Endothelial cell of umbilical vein (primary cell): ENCODE measurements at regions not wholly inside any gene's neighbourhood (a gene's known extent, or its start where the extent isn't known, plus 50 kb on each side); places are given as distances from the start of the nearest gene placed in this dataset.

ENCODE experiments used
- BruUV-seq: library from RNA; stranded (reverse); fragments of 400-500 nt; replicated peaks from 2 replicates; lab custom pipeline; 2021; lab: Mats Ljungman, UMichigan
- CTCF ChIA-PET: fragments of 300-600, 350-600 bp; sonication (Branson Sonifier 250); formaldehyde crosslinking; loops from one replicate; lab custom pipeline; 2021; ENCODE audit warnings: antibody characterized with exemption, inconsistent platforms; lab: Charles Lee
- POLR2A ChIA-PET: fragments of 300-600, 350-600 bp; sonication (Branson Sonifier 250); formaldehyde crosslinking; loops from one replicate; lab custom pipeline; 2021; ENCODE audit warnings: antibody characterized with exemption, inconsistent platforms; lab: Charles Lee
- DNase-seq: peaks from one replicate; pipeline ENCODE4 v3.0.0-alpha.2; 2011; ENCODE audit warnings: low read depth, low spot score
- FAIRE-seq: peaks from 2 replicates; lab custom pipeline; 2011; peaks lifted over from hg19 to GRCh38; lab: Jason Lieb, UNC
- H2AFZ ChIP-seq: 2 replicates; pipeline ENCODE4 v1.6.0; 2012; ENCODE audit warnings: low read depth, low read length, control low read depth, inconsistent platforms
- H3K27ac ChIP-seq: 2 replicates; pipeline ENCODE4 v1.5.1; 2011; ENCODE audit warnings: low read depth, mild to moderate bottlenecking, control low read depth, low read length, moderate library complexity; ENCODE audit not compliant: insufficient read depth
- H3K27me3 ChIP-seq, 2 experiments: 2 replicates each; pipeline versions ENCODE4 v1.6.0 to v1.6.1; 2011; ENCODE audit warnings: low read length in 2 of 2, mixed read lengths in 1 of 2; ENCODE audit not compliant: control insufficient read depth in 2 of 2, insufficient read depth in 2 of 2
- H3K36me3 ChIP-seq, 2 experiments: 2 replicates in 1 of 2; 3 replicates in 1 of 2; pipeline ENCODE4 v1.5.1; 2011; ENCODE audit warnings: low read length in 2 of 2, mild to moderate bottlenecking in 1 of 2, moderate library complexity in 1 of 2; ENCODE audit not compliant: control insufficient read depth in 2 of 2, insufficient read depth in 2 of 2; ENCODE audit errors: extremely low read depth in 1 of 2
- H3K4me1 ChIP-seq: 3 replicates; pipeline ENCODE4 v1.5.1; 2011; ENCODE audit warnings: mild to moderate bottlenecking, low read length; ENCODE audit not compliant: control insufficient read depth, insufficient read depth; ENCODE audit errors: extremely low read depth
- H3K4me2 ChIP-seq: 2 replicates; pipeline ENCODE4 v1.6.1; 2011; ENCODE audit warnings: low read length, control low read depth, mixed read lengths; ENCODE audit not compliant: insufficient read depth
- H3K4me3 ChIP-seq, 3 experiments: fragments of 200-600 bp in 1 of 3; sonication (generic), shearing (Covaris generic) in 1 of 3; replicated peaks in 1 of 3; 2 replicates each; pipeline ENCODE4 v1.5.1; 2011 to 2016; ENCODE audit warnings: control low read depth in 3 of 3, low read length in 3 of 3, mild to moderate bottlenecking in 2 of 3, inconsistent platforms in 1 of 3, low read depth in 1 of 3, moderate library complexity in 1 of 3; ENCODE audit not compliant: insufficient read depth in 1 of 3
- H3K79me2 ChIP-seq: 2 replicates; pipeline ENCODE4 v1.6.0; 2012; ENCODE audit warnings: low read length, inconsistent platforms; ENCODE audit not compliant: control insufficient read depth, insufficient read depth
- H3K9ac ChIP-seq: replicated peaks from 2 replicates; pipeline ENCODE3; 2011; ENCODE audit warnings: low read length, control low read depth; ENCODE audit not compliant: insufficient read depth; ENCODE audit errors: extremely low read depth
- H3K9me1 ChIP-seq: replicated peaks from 3 replicates; pipeline ENCODE4 v1.6.0; 2011; ENCODE audit warnings: mild to moderate bottlenecking, low read length; ENCODE audit not compliant: control insufficient read depth, insufficient read depth; ENCODE audit errors: extremely low read depth
- H3K9me3 ChIP-seq: replicated peaks from 2 replicates; pipeline ENCODE4 v1.5.1; 2012; ENCODE audit warnings: low read length, inconsistent platforms; ENCODE audit not compliant: control insufficient read depth, insufficient read depth
- H4K20me1 ChIP-seq: replicated peaks from 2 replicates; pipeline ENCODE3; 2011; ENCODE audit warnings: mild to moderate bottlenecking, low read length; ENCODE audit not compliant: control insufficient read depth, insufficient read depth; ENCODE audit errors: extremely low read depth
- EZH2 ChIP-seq: IDR thresholded peaks from 2 replicates; pipeline ENCODE4 v1.6.1; 2012; ENCODE audit warnings: borderline replicate concordance, low read depth, mild to moderate bottlenecking, moderate library complexity, low read length, inconsistent platforms; ENCODE audit not compliant: severe bottlenecking
- FOS ChIP-seq: IDR thresholded peaks from 2 replicates; pipeline ENCODE4 v1.6.1; 2011; ENCODE audit warnings: mild to moderate bottlenecking, low read length, moderate library complexity, borderline replicate concordance; ENCODE audit not compliant: insufficient read depth
- GATA2 ChIP-seq: IDR thresholded peaks from 2 replicates; pipeline ENCODE4 v1.7.0; 2011; ENCODE audit warnings: low read depth, mild to moderate bottlenecking, moderate library complexity, mixed read lengths, low read length; ENCODE audit not compliant: insufficient read length, insufficient read depth
- JUN ChIP-seq: IDR thresholded peaks from 2 replicates; pipeline ENCODE4 v1.6.1; 2011; ENCODE audit warnings: borderline replicate concordance, low read depth; ENCODE audit not compliant: insufficient read length, insufficient read depth
- MYC ChIP-seq: IDR thresholded peaks from one replicate; pipeline ENCODE4 v1.6.1; 2011; ENCODE audit warnings: mild to moderate bottlenecking, low read depth, low read length
- POLR2A ChIP-seq: IDR thresholded peaks from 2 replicates; pipeline ENCODE4 v1.6.1; 2012; ENCODE audit warnings: low read depth, mild to moderate bottlenecking, control low read depth, low read length
- POLR2AphosphoS5 ChIP-seq: IDR thresholded peaks from 2 replicates; pipeline ENCODE4 v1.6.1; 2012; ENCODE audit warnings: low read depth, mild to moderate bottlenecking, control low read depth, low read length, moderate library complexity; ENCODE audit not compliant: insufficient read depth
- dilution Hi-C: fragments of 300-500 bp; cut with MboI; formaldehyde crosslinking; loops from one replicate; pipeline ENCODE4 v1.15.0; 2019; ENCODE audit warnings: low sequenced_read_pairs; ENCODE audit not compliant: extremely low pct_ligation_motif_present
- intact Hi-C: fragments of 100-400 bp; cut with micrococcal nuclease; formaldehyde crosslinking; loops from one replicate; pipeline ENCODE4 v1.10.0; 2022
- TF ChIP-seq, protein P1 (sequence below): IDR thresholded peaks from 2 replicates; pipeline ENCODE4 v1.6.1; 2011; ENCODE audit not compliant: insufficient read depth, insufficient read length
- TF ChIP-seq, protein P2 (sequence below), 2 donors: IDR thresholded peaks; 1 replicate in 1 of 2; 2 replicates in 1 of 2; pipeline ENCODE4 v1.5.1; 2011; ENCODE audit warnings: low read length in 2 of 2, mild to moderate bottlenecking in 2 of 2, moderate library complexity in 2 of 2, control low read depth in 1 of 2, inconsistent platforms in 1 of 2, low read depth in 1 of 2; ENCODE audit not compliant: insufficient read depth in 1 of 2; ENCODE audit errors: extremely low read depth in 1 of 2

DNA sequence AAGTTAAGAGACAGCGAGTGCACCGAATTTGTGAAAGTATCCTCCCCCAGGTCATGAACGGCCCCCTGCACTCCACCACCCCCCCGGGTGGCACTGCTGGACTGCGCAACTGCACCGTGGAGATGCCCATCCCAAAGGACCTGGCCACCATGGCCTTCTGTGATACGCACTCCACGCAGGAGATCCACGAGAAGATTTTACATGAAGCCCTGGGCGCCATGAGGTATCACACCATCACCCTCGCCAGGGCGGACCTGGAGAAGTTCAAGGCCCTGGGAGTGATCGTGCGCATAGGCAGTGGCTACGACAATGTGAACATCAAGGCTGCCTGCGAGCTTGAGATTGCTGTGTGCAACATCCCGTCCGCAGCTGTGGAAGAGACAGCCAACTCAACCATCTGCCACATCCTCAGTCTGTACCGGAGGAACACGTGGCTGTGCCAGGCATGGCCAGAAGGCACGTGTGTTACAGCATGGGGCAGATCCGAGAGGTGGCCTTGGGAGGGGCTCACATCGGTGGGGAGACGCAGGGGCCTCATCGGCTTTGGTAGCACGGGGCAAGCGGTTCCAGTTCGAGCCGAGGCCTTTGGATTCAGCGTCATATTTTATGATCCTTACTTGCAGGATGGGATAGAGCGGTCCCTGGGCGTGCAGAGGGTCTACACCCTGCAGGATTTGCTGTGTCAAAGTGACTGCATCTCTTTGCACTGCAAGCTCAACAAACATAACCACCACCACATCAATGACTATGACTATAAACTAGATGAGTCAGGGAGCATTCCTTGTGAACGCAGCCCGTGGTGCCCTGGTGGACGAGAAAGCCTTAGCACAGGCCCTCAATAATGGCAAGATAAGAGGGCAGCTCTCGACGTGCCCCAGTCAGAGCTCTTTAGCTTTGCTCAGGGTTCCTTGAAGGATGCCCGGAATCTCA, 290.8 kb upstream of the MC4R start:
- Histone ChIP-seq H3K9ac (no peak overlapping the region), H3K4me1 (no peaks in the 10 kb centered on the region), H3K79me2 (no peaks in the 10 kb centered on the region), H3K27me3 (no peaks in the 10 kb centered on the region), H3K36me3 (no peaks in the 10 kb centered on the region), H4K20me1 (no peaks in the 10 kb centered on the region), H3K9me1 (no peaks in the 10 kb centered on the region), H3K9me3 (no peaks in the 10 kb centered on the region), H2AFZ (no peak overlapping the region), H3K4me3 (no peak overlapping the region), H3K27ac (no peak overlapping the region), H3K4me2 (no peak overlapping the region)
- intact Hi-C loops = no loop called here
- ChIA-PET POLR2A (no interaction called here), CTCF (no interaction called here)
- BruUV-seq = no TSS peak
- dilution Hi-C loops = no loop called here
- FAIRE-seq = no peak
- TF ChIP-seq MYC (no peak), GATA2 (no peak), EZH2 (no peak), POLR2AphosphoS5 (no peak), FOS (no peak), JUN (no peak), POLR2A (no peak)
- TF ChIP-seq, protein P1, sequence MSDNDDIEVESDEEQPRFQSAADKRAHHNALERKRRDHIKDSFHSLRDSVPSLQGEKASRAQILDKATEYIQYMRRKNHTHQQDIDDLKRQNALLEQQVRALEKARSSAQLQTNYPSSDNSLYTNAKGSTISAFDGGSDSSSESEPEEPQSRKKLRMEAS = no peak
- TF ChIP-seq, protein P2, sequence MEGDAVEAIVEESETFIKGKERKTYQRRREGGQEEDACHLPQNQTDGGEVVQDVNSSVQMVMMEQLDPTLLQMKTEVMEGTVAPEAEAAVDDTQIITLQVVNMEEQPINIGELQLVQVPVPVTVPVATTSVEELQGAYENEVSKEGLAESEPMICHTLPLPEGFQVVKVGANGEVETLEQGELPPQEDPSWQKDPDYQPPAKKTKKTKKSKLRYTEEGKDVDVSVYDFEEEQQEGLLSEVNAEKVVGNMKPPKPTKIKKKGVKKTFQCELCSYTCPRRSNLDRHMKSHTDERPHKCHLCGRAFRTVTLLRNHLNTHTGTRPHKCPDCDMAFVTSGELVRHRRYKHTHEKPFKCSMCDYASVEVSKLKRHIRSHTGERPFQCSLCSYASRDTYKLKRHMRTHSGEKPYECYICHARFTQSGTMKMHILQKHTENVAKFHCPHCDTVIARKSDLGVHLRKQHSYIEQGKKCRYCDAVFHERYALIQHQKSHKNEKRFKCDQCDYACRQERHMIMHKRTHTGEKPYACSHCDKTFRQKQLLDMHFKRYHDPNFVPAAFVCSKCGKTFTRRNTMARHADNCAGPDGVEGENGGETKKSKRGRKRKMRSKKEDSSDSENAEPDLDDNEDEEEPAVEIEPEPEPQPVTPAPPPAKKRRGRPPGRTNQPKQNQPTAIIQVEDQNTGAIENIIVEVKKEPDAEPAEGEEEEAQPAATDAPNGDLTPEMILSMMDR (IDR thresholded peaks at IDR 0.05; ENCODE audit: extremely low read depth in 1 of 2, insufficient read depth in 1 of 2, low read depth in 1 of 2, low read length in 2 of 2) = no peak
- DNase-seq = no peak
